KMS-11 (cell line): ENCODE measurements at regions not wholly inside any gene's neighbourhood (a gene's known extent, or its start where the extent isn't known, plus 50 kb on each side); places are given as distances from the start of the nearest gene placed in this dataset.
A peak's percentile ranks its signal among the peaks of the same experiment; 100 is the strongest.

Source experiments
- H2AFZ ChIP-seq: fragments of 200-600 bp; sonication (generic); 2 replicates; pipeline ENCODE4 v1.6.1; 2016; ENCODE audit warnings: antibody characterized with exemption, mixed run types, low read depth
- H3K27ac ChIP-seq: fragments of 200-600 bp; sonication (generic); 2 replicates; pipeline ENCODE4 v1.6.1; 2016; ENCODE audit warnings: mild to moderate bottlenecking, mixed run types
- H3K27me3 ChIP-seq: fragments of 200-600 bp; sonication (generic); 2 replicates; pipeline ENCODE4 v1.6.1; 2017; ENCODE audit warnings: mild to moderate bottlenecking, low read depth, mixed run types, moderate library complexity; ENCODE audit not compliant: insufficient read depth
- H3K36me3 ChIP-seq: fragments of 200-600 bp; sonication (generic); 2 replicates; pipeline ENCODE4 v1.6.1; 2017; ENCODE audit warnings: mild to moderate bottlenecking, mixed run types; ENCODE audit not compliant: insufficient read depth
- H3K4me1 ChIP-seq: fragments of 200-600 bp; sonication (generic); 2 replicates; pipeline ENCODE4 v1.6.1; 2016; ENCODE audit warnings: mild to moderate bottlenecking, low read depth, mixed run types; ENCODE audit not compliant: poor library complexity, severe bottlenecking
- H3K4me2 ChIP-seq: fragments of 200-600 bp; sonication (generic); 2 replicates; pipeline ENCODE4 v1.7.0; 2016; ENCODE audit warnings: mild to moderate bottlenecking, mixed run types
- H3K4me3 ChIP-seq: fragments of 200-600 bp; sonication (generic); IDR thresholded peaks from 2 replicates; pipeline ENCODE4 v1.6.1; 2017; ENCODE audit warnings: low read depth, low read length, mixed read lengths; ENCODE audit not compliant: insufficient read depth
- H3K79me2 ChIP-seq: fragments of 200-600 bp; sonication (generic); 2 replicates; pipeline ENCODE4 v1.6.1; 2016; ENCODE audit warnings: low read depth, mixed run types; ENCODE audit not compliant: insufficient read depth
- H3K9ac ChIP-seq: fragments of 200-600 bp; sonication (generic); 2 replicates; pipeline ENCODE4 v1.6.1; 2016; ENCODE audit warnings: mild to moderate bottlenecking, mixed run types
- H4K20me1 ChIP-seq: fragments of 200-600 bp; sonication (generic); 2 replicates; pipeline ENCODE4 v1.6.1; 2016; ENCODE audit warnings: mild to moderate bottlenecking, mixed run types; ENCODE audit not compliant: insufficient read depth
- TF ChIP-seq, protein P1 (sequence below): fragments of 200-600 bp; sonication (generic); conservative IDR thresholded peaks from 2 replicates; pipeline ENCODE4 v1.6.1; 2017; ENCODE audit warnings: low read depth, mild to moderate bottlenecking, antibody characterized with exemption, low read length, moderate library complexity, mixed read lengths

DNA sequence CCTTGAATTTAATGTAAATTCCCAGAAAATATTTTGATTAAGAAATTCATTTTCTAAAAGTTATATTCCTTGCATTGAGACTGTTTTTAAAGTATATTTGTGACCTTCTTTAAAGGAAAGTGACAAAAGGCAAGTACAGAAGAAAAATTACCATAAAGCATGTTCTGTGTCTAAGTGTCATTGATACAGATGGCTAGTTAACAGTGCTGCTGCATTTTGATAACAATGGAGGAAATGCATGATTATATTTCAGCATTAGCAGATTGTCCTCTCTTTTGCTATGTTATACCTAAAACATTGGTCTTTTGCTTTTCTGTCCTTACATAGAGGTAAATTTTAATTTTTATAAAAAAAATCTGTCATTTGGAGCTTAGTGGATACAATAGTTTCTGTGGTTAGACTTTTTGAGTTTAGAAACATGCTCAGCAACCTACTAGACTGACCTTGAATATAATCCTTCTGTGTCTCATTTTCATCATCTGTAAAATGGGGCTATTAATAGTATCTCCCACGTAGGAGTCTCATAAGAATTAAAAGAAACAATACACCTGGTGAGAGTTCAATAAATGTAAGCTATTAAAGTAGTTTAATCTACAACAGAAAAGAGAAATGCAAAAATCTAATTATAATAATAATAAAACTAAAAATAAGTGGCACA is 51.1 kb upstream of the RGS21 start:
- H3K79me2 ChIP-seq: no peaks in the 10 kb centered on the region
- H3K36me3 ChIP-seq: no peaks in the 10 kb centered on the region
- H3K27me3 ChIP-seq: no peaks in the 10 kb centered on the region
- H3K9ac ChIP-seq: no peak overlapping the region
- peaks cover 57% of the 10 kb centered on the region for H3K4me1 ChIP-seq
- no peaks in the 10 kb centered on the region for H4K20me1 ChIP-seq
- peak overlapping the region; percentile 37 for H3K4me2 ChIP-seq
- TF ChIP-seq, protein P1, sequence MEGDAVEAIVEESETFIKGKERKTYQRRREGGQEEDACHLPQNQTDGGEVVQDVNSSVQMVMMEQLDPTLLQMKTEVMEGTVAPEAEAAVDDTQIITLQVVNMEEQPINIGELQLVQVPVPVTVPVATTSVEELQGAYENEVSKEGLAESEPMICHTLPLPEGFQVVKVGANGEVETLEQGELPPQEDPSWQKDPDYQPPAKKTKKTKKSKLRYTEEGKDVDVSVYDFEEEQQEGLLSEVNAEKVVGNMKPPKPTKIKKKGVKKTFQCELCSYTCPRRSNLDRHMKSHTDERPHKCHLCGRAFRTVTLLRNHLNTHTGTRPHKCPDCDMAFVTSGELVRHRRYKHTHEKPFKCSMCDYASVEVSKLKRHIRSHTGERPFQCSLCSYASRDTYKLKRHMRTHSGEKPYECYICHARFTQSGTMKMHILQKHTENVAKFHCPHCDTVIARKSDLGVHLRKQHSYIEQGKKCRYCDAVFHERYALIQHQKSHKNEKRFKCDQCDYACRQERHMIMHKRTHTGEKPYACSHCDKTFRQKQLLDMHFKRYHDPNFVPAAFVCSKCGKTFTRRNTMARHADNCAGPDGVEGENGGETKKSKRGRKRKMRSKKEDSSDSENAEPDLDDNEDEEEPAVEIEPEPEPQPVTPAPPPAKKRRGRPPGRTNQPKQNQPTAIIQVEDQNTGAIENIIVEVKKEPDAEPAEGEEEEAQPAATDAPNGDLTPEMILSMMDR: no peak
- peak overlapping the region; percentile 0; the same call in 1 of the 2 replicates for H3K27ac ChIP-seq
- H3K4me3 ChIP-seq: no peak overlapping the region
- no peak overlapping the region for H2AFZ ChIP-seq

DNA sequence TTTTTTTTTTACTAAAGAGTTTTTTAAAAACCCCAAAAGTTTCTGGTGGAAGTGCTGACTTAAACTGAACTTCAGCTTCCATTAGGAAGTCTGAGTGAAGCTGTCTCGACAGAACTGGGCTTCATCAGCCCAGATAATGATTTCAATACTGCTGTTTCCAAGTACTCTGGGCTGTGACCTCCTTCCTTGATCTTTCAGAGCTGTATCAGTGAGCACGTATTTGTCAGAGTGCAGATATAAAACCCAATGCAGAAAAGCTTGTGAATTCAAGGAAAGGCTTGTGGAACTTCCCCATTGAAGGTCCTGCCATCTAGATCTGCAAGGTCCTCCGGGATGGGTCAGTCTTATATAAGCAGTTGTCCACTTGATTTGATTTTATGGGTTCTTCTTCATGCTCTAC is 50.1 kb upstream of the RGS21 start:
- H3K79me2 ChIP-seq: no peaks in the 10 kb centered on the region
- no peak overlapping the region for H3K9ac ChIP-seq
- peak overlapping the region; percentile 54; the same call in 1 of the 2 replicates for H2AFZ ChIP-seq
- no peak overlapping the region for H3K27ac ChIP-seq
- H3K4me3 ChIP-seq: no peak overlapping the region
- peaks cover 47% of the 10 kb centered on the region for H3K4me1 ChIP-seq
- TF ChIP-seq, protein P1: no peak
- no peaks in the 10 kb centered on the region for H3K27me3 ChIP-seq
- H3K36me3 ChIP-seq: no peaks in the 10 kb centered on the region
- peak overlapping the region; percentile 37 for H3K4me2 ChIP-seq
- no peaks in the 10 kb centered on the region for H4K20me1 ChIP-seq
